PC-9 (cell line): ENCODE measurements at regions not wholly inside any gene's neighbourhood (a gene's known extent, or its start where the extent isn't known, plus 50 kb on each side); places are given as distances from the start of the nearest gene placed in this dataset.

Experiments
- EZH2 ChIP-seq: fragments of 200-600 bp; sonication (generic); IDR thresholded peaks from 2 replicates; pipeline ENCODE4 v1.8.0; 2017; ENCODE audit warnings: antibody characterized with exemption, low read depth
- TF ChIP-seq, protein P1 (sequence below): fragments of 200-600 bp; sonication (generic); conservative IDR thresholded peaks from 2 replicates; pipeline ENCODE4 v1.6.1; 2017; ENCODE audit warnings: mixed run types, antibody characterized with exemption, mild to moderate bottlenecking, moderate library complexity

- TF ChIP-seq, protein P1, sequence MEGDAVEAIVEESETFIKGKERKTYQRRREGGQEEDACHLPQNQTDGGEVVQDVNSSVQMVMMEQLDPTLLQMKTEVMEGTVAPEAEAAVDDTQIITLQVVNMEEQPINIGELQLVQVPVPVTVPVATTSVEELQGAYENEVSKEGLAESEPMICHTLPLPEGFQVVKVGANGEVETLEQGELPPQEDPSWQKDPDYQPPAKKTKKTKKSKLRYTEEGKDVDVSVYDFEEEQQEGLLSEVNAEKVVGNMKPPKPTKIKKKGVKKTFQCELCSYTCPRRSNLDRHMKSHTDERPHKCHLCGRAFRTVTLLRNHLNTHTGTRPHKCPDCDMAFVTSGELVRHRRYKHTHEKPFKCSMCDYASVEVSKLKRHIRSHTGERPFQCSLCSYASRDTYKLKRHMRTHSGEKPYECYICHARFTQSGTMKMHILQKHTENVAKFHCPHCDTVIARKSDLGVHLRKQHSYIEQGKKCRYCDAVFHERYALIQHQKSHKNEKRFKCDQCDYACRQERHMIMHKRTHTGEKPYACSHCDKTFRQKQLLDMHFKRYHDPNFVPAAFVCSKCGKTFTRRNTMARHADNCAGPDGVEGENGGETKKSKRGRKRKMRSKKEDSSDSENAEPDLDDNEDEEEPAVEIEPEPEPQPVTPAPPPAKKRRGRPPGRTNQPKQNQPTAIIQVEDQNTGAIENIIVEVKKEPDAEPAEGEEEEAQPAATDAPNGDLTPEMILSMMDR = no peak
- TF ChIP-seq EZH2 = no peak
These were observed 113.5 kb downstream of the OTOR start for GRCh38 chr20:16861708-16862107.
